Fibroblast of skin of abdomen (primary cell): ENCODE measurements at regions not wholly inside any gene's neighbourhood (a gene's known extent, or its start where the extent isn't known, plus 50 kb on each side); places are given as distances from the start of the nearest gene placed in this dataset.
"Not testable (repeated sequence)": the region's sequence is repeated elsewhere in the genome, so short reads cannot be mapped to it uniquely, and the experiment has no call there.

Experiments
- DNase-seq: peaks from one replicate; pipeline ENCODE4 v3.0.0-alpha.2; 2013

DNA sequence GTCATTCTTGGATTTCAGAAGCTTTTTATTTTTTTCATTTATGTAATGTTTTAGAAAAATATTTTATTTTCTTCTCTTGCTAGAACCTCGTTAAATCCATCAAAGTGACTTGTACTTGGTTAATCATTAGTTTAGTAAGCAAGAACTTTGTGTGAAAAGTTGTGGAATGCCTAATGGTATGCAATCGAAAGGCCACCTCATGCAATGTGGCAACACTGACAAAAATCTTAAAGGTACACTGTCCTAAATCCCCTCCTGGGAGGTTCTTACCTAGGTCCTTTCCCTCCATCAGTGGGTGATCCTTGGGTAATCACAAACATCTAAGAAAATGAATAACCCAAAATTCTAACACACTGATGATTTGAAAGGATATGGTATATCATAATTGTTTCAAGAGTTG, 304.2 kb downstream of the DNAH5 start:
- no peak for DNase-seq

DNA sequence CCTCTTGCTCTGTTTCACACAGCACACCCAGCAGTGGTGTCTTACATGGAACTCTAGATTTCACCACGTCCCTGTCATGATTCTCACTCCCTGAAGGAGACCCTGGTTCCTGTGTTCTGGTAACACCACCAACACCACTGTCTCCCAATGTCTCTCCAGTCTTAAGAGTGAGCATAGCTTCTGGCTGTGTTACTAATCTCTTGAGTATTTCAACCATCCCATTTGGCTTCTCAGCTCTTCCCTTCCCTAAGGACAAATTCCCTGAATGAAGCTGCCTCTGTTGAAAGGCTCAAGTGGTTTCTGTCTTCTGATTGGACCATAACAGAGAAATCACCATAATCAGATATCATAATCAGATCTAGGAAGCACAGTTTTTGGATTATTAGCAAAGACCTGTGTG, 311.8 kb downstream of the DNAH5 start:
- peak; percentile 26 for DNase-seq

DNA sequence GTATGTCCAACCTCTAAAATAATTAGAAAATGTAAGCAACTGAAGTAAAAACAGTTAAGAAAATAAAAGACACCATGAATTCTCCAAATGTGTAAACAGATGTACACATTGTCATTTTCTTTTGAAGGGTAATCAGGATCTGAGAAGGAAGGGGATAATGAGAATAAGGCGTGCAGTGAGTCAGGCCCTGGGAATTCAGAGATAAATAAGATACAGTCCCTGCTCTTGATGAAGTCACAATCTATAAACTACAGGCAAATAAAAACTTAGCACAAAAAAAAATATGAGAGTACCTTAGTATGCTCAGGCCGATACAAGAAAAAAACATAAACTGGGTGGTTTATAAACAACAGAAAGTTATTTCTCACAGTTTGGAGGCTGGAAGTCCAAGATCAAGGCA, 315.3 kb downstream of the DNAH5 start:
- no peak for DNase-seq

DNA sequence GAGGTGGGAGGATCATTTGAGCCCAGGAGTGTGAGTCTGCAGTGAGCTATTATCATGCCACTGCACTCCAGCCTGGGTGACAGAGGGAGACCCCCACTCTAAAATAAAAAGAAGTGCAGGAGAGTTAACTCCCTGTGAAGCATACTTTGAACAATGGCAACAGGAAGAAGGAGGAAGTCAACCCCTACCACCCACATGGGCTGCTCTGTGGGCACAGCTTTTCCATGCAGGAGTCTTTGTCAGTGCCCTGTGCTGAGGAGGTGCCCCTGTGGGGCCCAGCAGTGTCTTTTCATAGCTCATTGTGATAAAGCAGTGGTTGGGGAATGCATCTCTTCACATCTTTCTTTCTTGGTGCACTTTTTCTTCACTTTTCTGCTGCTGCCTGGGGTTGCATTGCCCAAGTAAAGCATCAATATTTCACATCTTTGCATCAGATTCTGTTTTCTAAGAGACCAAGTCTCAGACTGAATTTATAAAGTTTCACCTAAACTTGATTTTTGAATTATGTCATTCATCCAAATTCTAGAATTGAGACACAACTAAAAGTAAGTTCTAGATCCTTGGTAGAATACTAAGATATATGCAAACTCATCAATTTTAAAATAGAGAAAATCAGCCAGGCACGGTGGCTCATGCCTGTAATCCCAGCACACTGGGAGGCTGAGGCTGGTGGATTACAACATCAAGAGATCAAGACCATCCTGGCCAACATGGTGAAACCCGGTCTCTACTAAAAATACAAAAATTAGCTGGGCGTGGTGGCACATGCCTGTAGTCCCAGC, 316.6 kb downstream of the DNAH5 start:
- no peak for DNase-seq

DNA sequence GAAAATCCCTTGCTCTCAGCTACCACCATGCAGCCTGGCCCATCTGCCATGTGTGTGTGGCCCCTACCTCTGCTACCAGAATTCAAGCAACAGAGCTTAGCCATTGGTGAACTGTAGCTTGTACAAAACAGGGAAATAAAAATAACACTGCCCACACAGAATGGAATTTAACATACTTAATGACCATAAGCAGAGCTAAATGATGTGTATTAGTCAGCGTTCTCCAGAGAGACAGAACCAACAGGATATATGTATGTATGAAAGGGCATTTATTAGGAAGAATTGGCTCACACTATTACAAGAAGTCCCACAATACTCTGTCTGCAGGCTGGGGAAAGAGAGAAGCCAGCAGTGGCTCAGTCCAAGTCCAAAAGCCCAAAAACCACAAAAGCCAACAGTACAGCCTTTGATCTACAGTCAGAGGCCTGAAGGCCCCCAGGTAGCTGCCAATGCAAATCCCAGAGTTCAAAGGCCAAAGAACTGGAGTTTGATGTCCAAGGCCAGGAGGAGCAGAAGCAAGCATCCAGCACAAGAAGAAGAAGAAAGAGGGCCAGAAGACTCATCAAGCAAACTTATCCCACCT, 318.8 kb downstream of the DNAH5 start:
- DNase-seq, result no peak

DNA sequence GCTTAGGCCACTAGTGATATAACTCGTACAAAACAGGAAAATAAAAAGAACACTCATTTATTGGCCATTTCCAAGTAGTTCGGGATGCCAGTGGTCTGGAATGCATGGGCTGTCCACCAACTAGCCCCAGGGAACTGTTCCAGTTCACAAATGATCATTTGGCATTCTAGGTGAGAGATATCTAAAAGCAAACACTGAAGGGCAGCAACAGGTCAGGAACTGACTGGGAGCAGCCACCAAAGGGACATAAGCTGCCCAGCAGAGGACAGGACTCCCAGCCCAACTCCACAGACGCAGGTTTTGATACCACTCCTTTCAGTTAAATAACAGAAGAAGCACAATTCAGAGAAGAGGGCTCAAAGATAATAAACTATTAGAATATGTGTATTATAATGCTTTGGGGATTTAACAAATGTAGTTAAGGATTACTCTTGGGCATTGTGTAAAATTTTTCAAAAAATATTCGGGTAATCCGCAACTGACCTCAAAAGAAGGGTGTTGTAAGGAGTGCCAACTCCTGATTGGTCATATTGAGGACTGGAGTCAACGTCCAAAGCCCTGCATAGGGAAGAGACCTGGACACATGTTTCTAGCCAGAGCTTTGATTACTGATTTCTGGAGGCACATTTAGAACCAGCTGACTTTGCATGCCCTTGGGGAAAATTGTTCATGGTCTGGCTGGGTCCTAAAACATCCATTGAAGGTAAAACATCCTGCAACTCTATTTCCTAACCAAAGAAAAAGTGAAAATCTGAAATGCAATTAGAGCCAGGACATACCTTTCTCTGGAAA, 320.0 kb downstream of the DNAH5 start:
- no peak for DNase-seq

DNA sequence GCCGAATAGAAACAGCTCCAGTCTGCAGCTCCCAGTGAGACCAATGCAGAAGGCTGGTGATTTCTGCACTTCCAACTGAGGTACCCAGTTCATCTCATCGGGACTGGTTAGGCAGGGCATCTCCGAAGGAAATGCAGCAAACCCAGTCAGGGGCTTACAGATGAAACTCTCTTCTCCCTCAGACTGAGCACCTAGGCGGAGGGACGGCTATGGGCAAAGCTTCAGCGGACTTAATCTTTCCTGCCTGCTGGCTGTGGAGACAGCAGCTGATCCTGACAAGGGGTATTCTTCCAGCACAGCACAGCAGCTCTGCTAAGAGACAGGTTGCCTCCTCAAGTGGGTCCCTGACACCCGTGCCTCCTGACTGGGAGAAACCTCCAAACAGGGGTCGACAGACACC, 330.9 kb downstream of the DNAH5 start:
- DNase-seq, result no peak

DNA sequence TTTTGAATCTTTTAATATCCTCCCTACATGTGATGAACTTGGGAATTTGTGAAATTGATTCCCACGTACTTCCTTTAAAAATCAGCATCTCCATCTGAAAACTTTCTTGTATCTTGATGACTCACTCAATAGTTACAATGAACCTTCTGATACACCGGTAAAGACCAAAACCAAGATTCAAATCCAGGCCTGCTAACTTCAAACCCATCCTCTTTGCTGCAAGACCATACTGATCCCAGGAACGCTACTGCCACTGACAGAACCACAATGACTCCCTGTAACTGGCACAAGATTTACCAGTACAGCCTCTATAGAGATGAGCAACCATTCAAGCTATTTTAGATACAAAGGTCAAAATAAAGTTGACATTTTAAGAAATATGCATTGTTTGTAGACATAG, 332.9 kb downstream of the DNAH5 start:
- no peak for DNase-seq

DNA sequence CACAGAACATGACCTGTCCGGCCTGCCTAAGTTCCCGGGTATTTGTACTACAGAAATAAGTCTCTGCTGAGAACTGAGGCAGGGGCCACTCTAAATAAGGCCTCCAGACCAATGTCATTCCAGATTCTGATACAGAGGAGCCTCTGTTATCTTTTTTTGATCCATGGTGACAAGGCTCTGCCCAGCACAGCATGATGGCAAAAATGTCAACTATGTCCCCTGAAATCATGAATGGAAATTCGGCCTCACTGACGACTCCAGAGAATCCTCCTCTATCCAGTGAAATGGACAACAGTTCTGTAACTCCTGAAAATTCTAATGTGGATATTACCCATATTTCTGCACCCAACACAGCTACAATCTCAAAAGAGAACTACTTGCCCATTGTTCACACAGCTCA, 335.0 kb downstream of the DNAH5 start:
- DNase-seq, result no peak

DNA sequence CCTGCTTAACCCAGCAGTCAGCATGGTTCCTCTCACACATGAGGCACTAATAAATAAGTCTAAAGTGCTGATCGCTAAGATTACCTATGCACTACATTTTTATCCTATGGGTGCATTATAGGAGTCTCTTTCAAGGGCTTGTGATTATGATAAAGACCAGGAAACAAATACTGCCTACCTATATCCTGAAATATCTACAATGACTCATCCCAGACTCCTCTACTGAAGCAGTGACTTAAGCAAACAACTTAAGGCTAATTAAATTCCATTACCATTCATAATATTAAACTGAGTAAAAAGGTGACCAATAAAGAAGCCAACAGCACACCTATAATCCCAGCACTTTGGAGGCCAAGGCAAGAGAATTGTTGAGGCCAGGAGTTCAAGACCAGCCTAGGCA, 338.4 kb downstream of the DNAH5 start:
- no peak for DNase-seq

DNA sequence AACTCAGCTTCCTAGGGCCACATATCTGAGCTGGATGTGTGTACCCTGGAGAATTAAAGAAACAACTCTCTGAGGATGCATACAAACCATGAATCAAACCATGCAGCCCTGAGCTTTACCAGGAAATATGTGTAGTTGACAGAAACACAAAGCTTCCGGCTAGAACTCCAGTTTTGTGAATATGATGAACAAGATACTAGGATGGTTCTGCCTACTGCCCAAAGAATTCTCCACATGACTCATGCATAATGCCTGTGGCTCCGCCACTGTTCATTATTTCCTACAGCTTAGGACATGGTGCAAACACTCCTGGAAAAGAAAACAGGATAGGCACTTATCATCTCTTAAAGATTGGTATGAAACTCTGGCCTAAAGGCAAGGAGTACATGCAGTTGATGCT, 343.4 kb downstream of the DNAH5 start:
- DNase-seq, result peak; percentile 53

DNA sequence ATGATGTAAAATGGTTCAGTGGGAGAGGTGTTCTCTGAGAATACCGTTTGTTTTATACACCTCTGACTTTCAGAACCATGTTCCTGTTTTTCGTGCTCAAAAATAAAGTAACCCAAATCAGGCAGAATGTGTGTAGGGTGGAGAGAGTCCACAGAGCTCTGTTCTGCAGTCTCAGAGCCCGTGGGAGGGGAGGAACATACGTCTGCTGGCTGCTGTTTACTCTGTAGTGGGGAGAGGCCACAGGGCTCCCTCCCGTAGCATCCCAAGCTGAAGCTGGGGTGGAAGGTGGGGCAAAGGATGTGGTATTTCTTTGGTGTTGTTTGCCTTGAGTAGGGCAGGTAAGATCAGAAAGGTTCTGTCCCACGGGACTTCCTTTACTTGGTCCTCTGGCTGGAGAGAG, 348.5 kb downstream of the DNAH5 start:
- DNase-seq, result no peak

DNA sequence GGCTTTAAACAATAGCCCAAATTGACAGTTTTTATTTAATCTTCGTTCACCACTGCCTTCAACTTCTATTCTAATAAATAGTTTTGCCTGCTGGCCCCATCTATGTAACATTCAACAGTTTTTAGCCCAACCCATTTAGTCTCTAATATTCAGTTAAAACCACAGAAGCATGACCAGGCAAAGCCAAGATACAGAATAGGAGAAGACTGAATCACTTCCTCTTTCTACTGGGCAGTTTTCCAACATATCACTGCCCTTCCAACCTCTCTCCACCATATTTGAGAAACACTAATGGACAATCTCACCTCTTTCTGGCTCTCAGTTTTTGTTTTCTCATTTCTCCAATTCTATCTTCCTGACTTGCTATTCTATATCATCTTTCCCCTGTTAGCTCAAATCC, 352.9 kb downstream of the DNAH5 start:
- peak; percentile 88 for DNase-seq

DNA sequence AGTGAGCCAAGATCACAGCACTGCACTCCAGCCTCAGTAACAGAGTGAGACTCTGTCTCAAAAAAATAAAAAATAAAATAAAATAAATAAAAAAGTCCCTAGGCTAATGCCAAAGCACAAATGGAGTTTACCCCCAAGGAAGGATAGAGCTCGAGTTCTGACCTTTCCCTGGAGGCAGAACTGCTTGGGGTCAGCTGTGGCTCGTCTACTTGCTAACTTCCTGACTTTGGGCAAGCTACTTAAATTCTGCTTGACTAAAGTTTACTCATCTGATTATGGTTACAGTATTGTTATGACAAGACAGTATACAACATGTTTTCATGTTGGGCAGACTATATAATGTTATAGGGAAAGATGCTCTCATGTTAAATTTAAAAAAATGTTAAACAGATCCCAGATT, 359.2 kb downstream of the DNAH5 start:
- no peak for DNase-seq

DNA sequence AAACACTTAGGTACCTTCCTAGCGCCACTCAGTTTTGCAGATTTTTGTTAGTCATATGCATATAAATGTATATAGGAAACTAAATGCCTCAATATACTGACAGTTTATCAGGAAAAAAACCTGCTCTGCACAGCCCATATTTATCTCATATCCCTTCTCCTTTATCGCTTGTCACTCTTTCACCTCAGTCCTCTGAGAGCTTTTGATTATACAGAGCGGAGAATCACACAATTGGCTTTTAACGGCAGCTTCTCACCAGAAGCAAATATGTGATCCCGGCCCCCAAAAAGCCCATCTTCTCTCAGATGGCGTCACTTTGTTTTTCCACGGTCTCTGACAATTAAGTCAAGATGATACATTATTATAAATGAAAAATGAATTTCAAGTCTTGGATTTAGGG, 362.6 kb downstream of the DNAH5 start:
- DNase-seq, result no peak

DNA sequence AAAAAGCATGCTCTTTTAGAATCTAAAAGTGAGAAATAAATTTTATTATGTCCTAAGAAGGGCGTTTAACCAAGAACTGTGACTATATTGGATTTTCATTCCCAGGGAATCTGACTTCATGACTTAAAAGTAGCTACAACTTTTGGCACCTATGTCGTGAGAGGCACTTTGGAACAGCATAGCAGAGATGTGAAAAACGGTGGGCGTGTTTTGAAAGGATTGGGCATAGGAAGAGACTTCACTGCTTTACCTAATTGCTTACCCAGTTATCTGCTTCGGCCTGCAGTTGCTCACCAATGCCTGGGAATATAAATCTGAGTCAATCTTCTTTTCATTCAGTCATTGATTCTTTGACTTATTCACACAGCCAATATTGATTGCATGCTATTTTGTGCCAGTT, 363.4 kb downstream of the DNAH5 start:
- no peak for DNase-seq

DNA sequence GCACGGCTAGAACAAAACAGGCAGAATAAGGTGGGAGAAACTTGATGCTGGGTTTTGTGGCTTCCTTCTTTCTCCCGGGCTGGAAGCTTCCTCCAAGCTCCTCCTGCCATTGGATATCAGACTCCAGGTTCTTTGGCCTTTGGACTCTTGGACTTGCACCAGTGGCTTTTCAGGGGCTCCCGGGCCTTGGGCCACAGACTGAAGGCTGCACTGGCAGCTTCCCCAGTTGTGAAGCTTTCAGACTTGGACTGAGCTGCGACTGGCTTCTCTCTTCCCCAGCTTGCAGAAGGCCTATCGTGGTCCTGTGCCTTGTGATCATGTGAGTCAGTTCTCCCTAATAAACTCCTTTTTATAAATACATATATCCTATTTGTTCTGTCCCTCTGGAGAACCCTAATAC, 364.4 kb downstream of the DNAH5 start:
- no peak for DNase-seq

DNA sequence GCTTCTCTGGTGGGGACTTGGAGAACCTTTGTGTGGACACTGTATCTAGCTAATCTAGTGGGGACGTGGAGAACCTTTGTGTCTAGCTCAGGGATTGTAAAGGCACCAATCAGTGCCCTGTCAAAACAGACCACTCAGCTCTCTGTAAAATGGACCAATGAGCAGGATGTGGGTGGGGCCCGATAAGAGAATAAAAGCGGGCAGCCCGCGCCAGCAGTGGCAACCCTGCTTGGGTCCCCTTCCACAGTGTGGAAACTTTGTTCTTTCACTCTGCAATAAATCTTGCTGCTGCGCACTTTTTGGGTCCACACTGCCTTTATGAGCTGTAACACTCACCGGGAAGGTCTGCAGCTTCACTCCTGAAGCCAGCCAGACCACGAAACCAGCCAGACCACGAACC, 365.4 kb downstream of the DNAH5 start:
- not testable (repeated sequence) for DNase-seq

DNA sequence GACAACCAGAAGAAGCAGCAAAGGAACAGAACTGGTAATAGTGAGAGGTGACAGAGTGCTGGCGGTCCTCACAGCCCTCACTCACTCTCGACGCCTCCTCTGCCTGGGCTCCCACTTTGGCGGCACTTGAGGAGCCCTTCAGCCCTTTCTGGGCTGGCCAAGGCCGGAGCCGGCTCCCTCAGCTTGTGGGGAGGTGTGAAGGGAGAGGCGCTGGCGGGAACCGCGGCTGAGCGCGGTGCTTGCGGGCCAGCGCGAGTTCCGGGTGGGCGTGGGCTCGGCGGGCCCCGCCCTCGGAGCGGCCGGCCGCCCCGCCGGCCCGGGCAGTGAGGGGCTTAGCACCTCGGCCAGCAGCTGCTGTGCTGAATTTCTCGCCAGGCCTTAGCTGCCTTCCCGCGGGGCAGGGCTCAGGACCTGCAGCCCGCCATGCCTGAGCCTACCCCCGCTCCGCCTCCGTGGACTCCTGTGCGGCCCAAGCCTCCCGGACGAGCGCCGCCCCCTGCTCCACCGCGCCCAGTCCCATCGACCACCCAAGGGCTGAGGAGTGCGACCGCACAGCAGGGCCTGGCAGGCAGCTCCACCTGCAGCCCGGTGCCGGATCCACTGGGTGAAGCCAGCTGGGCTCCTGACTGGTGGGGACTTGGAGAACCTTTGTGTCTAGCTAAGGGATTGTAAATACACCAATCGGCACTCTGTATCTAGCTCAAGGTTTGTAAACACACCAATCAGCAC, 366.0 kb downstream of the DNAH5 start:
- DNase-seq, result not testable (repeated sequence)

DNA sequence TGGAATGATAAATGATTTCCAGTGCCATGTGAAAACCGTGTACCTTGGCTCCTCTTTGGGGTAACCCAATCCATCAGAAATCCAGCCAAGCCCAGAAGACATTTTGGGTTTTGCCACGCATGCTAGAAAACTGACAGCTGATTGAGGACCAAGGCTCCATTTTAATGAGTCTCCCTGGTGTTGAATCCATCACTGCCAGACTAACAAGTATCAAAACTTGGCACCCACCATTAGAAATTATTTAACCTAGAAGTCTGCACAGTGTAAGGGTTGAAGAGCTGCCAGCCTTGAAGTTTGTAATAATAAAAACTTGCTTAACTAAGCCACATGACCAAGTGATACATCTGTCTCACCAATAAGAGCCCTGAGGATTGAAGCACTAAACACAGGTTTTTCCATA, 369.9 kb downstream of the DNAH5 start:
- DNase-seq, result no peak

DNA sequence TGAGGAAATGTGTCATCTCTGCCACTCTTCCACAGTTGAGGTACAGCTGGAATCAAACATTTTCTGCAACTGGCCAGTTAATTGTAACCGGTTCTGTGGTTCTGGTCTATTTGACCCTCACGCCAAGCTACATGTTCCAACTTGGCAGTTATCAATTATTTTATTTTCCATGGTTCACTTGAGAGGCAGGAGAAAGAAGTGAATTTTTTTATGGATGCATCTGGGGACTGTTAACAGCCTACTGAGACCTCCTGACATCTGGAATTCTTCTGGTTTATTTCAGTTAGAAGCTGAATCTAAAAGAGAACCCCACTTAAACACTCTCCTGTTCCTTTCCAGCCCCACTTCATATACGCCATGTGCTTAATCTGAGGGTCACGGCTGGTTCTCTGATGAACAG, 372.3 kb downstream of the DNAH5 start:
- no peak for DNase-seq

DNA sequence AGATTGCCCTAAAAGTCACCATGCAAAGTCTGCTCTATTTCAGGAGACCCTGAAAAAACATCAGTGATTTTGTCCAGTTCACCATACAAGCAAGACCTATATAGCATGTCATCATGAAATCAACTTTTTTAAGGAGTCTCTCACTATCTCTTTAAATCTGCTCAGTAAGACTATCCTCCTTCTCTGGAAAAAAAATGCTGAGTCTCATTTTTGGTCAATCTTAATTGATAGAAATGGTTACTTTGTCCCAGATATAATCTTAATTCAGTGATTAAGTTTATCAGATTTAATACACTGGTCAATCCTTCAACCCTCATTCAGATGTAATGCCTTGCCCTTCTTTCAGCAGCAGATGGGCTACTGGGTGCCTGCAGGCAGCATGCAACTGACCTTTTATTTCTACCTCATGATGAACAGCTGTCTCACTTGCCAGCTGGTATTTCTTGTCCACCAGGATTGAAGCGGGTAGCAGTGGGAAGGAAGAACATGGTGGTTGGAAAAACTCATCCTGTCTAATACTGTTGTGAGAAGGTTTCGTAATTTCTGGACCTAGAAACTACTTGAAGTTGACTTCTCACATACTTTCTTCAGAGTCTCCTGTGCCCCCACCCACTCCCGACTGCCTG, 375.3 kb downstream of the DNAH5 start:
- DNase-seq, result no peak

DNA sequence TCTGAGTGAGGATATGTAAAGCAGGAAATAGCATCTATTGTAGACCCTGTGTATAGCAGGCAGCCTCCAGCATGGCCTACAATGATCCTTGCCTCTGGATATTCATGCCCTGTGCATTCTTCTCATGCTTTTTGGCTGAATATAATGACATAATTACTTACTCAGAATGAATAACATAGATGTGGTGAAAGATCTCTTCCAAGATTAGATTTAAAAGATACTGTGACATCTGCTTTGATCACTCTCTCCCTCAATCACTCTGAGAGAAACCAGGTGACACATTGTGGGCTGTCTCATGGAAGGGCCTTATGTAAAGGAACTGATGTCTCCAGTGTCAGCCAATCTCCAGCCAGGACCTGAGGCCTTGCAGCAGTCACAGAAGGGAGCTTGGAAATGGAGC, 376.7 kb downstream of the DNAH5 start:
- DNase-seq, result peak; percentile 95
